ENCODE measurements at regions not wholly inside any gene's neighbourhood (a gene's known extent, or its start where the extent isn't known, plus 50 kb on each side); places are given as distances from the start of the nearest gene placed in this dataset.

GRCh38 chr1:213561870-213562269 is 425.9 kb upstream of the PROX1 start:
- TF ChIP-seq CTCF (IDR thresholded peaks at IDR 0.05): no peak
- no peak for TF ChIP-seq REST (IDR thresholded peaks at IDR 0.05; ENCODE audit: insufficient read depth in 1 of 2, low read depth in 2 of 2, low read length in 1 of 2)
- TF ChIP-seq POLR2AphosphoS5 (IDR thresholded peaks at IDR 0.05; ENCODE audit: low read depth, low read length): no peak

Measured in Panc1 (cell line).